HUES6 (cell line): ENCODE measurements at regions not wholly inside any gene's neighbourhood (a gene's known extent, or its start where the extent isn't known, plus 50 kb on each side); places are given as distances from the start of the nearest gene placed in this dataset.

Source experiments
- H3K27ac ChIP-seq: 2 replicates; pipeline ENCODE4 v1.7.0; 2013; ENCODE audit warnings: low read depth, mild to moderate bottlenecking, low read length, inconsistent platforms
- H3K27me3 ChIP-seq: 2 replicates; pipeline ENCODE4 v1.6.1; 2013; ENCODE audit warnings: low read length; ENCODE audit not compliant: control insufficient read depth, insufficient read depth
- H3K36me3 ChIP-seq: 2 replicates; pipeline ENCODE4 v1.6.1; 2013; ENCODE audit warnings: low read length; ENCODE audit not compliant: control insufficient read depth, insufficient read depth
- H3K4me1 ChIP-seq: 2 replicates; pipeline ENCODE4 v1.6.1; 2013; ENCODE audit warnings: low read length; ENCODE audit not compliant: control insufficient read depth, insufficient read depth
- H3K4me3 ChIP-seq: 2 replicates; pipeline ENCODE4 v1.5.1; 2013; ENCODE audit warnings: low read depth, low read length
- H3K9ac ChIP-seq: one replicate; pipeline ENCODE4 v1.6.1; 2013; ENCODE audit warnings: mild to moderate bottlenecking, low read length
- H3K9me3 ChIP-seq: 2 replicates; pipeline ENCODE4 v1.6.1; 2013; ENCODE audit warnings: low read depth, low read length; ENCODE audit not compliant: control insufficient read depth, insufficient read depth

DNA sequence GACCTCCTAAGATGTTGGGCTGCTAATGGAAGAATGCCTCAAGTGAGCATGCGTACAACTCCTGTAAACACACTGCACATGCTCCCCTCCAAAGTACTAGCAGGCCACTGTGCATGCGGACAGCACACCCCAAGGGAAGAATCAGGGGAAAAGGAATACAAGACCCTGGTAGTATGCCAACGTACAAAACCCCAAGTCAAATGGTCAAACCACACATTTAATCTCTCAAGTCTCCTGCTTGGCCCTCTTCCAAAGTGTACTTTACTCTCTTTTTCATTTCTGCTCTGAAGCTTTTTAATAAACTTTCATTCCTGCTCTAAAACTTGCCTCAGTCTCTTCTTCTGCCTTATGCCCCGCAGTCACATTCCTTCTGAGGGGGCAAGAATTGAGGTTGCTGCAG is 466.4 kb downstream of the DMRTA1 start:
- no peaks in the 10 kb centered on the region for H3K9me3 ChIP-seq
- no peak overlapping the region for H3K27ac ChIP-seq
- H3K4me3 ChIP-seq: no peak overlapping the region
- H3K4me1 ChIP-seq: peaks cover 31% of the 10 kb centered on the region
- no peak overlapping the region for H3K9ac ChIP-seq
- no peaks in the 10 kb centered on the region for H3K36me3 ChIP-seq
- H3K27me3 ChIP-seq: no peaks in the 10 kb centered on the region

- Histone ChIP-seq H3K36me3 (no peaks in the 10 kb centered on the region), H3K4me3 (no peak overlapping the region), H3K9me3 (no peaks in the 10 kb centered on the region), H3K27me3 (no peaks in the 10 kb centered on the region), H3K4me1 (peaks cover 31% of the 10 kb centered on the region), H3K9ac (no peak overlapping the region), H3K27ac (no peak overlapping the region)
Observed at GRCh38 chr9:22913518-22913917, 466.9 kb downstream of the DMRTA1 start.

DNA sequence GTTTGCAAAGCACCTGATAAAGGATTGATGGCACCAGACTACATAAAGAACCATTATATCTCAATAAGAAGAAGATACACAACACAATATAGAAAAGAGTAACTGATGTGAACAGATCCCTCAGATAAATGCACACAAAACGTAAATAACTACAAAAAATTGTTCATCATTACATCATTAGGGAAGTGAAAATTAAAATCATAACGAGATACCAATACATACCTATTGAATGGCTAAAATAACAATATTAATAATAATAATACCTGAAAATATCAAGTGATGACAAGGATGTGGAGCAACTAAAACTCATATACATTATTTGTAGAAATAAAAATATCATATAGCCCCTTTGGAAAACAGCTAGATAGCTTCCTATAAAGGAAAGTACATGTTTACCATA is 469.5 kb downstream of the DMRTA1 start:
- no peak overlapping the region for H3K4me3 ChIP-seq
- peaks cover 24% of the 10 kb centered on the region; the same call in 1 of the 2 replicates for H3K4me1 ChIP-seq
- no peak overlapping the region for H3K27ac ChIP-seq
- H3K9ac ChIP-seq: no peak overlapping the region
- no peaks in the 10 kb centered on the region for H3K9me3 ChIP-seq
- H3K36me3 ChIP-seq: no peaks in the 10 kb centered on the region
- no peaks in the 10 kb centered on the region for H3K27me3 ChIP-seq

DNA sequence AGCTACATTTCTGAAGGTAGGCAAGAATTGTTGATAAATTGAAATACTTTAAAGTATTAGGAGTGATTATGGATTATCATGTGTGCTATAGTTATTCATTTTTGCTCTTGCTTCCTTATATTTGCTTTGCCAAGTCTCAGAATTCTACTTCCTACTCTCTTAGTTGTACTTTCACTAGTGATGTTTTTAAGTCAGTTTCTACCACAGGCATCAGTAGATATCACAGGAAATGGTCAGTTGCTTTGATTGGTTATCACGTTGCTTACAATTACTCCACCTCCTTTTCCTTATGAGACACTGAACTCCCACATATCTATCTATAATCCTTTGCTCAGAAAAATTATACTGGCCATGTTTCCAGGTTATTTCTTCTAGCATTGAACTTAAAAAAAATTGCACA is 472.8 kb downstream of the DMRTA1 start:
- no peak overlapping the region for H3K27ac ChIP-seq

GRCh38 chr9:22921742-22922141 is 475.1 kb downstream of the DMRTA1 start:
- Histone ChIP-seq H3K4me3 (no peak overlapping the region), H3K9me3 (no peaks in the 10 kb centered on the region), H3K27me3 (no peaks in the 10 kb centered on the region), H3K27ac (no peak overlapping the region), H3K9ac (no peak overlapping the region), H3K4me1 (no peaks in the 10 kb centered on the region), H3K36me3 (no peaks in the 10 kb centered on the region)

More for the DNA sequence above, 472.8 kb downstream of the DMRTA1 start:
- Histone ChIP-seq H3K27me3 (no peaks in the 10 kb centered on the region), H3K36me3 (no peaks in the 10 kb centered on the region), H3K9ac (no peak overlapping the region), H3K4me1 (no peaks in the 10 kb centered on the region), H3K4me3 (no peak overlapping the region), H3K9me3 (no peaks in the 10 kb centered on the region)

DNA sequence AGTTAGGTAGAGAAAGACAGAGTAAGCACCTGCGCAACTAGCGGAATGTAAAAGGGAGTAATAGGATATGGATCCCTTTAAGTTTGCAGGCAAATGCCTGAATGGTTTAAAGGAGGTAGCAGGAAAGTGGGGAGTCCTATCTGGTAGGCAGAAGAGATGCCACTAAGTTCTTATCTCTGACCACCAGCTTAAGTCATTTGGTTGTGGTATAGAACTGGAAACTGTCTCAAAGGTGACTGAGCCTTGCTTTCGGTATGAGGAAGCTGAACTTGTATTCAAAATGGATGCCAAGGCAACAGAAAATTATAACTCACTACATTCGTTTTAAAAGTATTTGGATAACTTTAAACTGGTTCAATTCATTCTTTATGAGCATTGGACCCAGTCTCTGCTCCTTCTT is 475.6 kb downstream of the DMRTA1 start:
- Histone ChIP-seq H3K27me3 (no peaks in the 10 kb centered on the region), H3K4me1 (no peaks in the 10 kb centered on the region), H3K36me3 (no peaks in the 10 kb centered on the region), H3K9me3 (no peaks in the 10 kb centered on the region), H3K9ac (no peak overlapping the region), H3K4me3 (no peak overlapping the region), H3K27ac (no peak overlapping the region)

GRCh38 chr9:22954550-22954949 is 507.9 kb downstream of the DMRTA1 start:
- H3K4me3 ChIP-seq: no peak overlapping the region
- no peaks in the 10 kb centered on the region for H3K27me3 ChIP-seq
- peaks cover 6% of the 10 kb centered on the region; the same call in 1 of the 2 replicates for H3K4me1 ChIP-seq
- no peaks in the 10 kb centered on the region for H3K36me3 ChIP-seq
- no peak overlapping the region for H3K9ac ChIP-seq
- H3K9me3 ChIP-seq: no peaks in the 10 kb centered on the region
- H3K27ac ChIP-seq: no peak overlapping the region

- Histone ChIP-seq H3K4me1 (peaks cover 6% of the 10 kb centered on the region; the same call in 1 of the 2 replicates), H3K27ac (no peak overlapping the region), H3K9me3 (no peaks in the 10 kb centered on the region), H3K4me3 (no peak overlapping the region), H3K9ac (no peak overlapping the region), H3K36me3 (no peaks in the 10 kb centered on the region), H3K27me3 (no peaks in the 10 kb centered on the region)
Observed at GRCh38 chr9:22954964-22955363, 508.3 kb downstream of the DMRTA1 start.

- Histone ChIP-seq H3K4me3 (no peak overlapping the region), H3K9me3 (no peaks in the 10 kb centered on the region), H3K27ac (peak overlapping the region; percentile 59), H3K27me3 (no peaks in the 10 kb centered on the region), H3K4me1 (peaks cover 30% of the 10 kb centered on the region), H3K9ac (no peak overlapping the region), H3K36me3 (no peaks in the 10 kb centered on the region)
Observed at GRCh38 chr9:22969350-22969979, 522.8 kb downstream of the DMRTA1 start.

DNA sequence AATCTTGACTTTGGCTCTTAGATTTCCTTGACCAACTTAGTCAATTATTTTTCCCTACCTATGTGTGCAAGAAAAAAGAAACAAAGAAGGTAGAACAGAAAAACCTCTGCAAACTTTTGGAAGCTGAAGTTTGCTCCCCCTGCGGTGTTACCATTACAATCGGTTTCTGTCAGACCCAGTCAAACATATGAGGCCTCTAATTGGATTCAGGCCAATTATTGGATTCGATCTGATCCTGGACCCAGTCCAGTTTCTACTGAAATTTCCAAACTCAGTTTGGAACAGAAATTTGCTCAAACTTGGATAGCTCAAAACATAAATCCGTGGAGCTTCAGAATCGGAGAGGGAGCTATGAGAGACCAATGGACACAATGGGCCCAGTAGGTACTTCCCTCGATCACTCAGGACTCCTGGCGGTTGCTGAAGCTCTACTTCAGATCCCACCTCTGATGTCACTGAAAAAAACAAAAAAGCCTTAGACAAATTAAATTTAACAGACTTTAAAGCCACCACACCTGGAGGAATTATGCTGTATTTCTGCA is 523.9 kb downstream of the DMRTA1 start:
- H3K4me1 ChIP-seq: peaks cover 30% of the 10 kb centered on the region
- H3K9ac ChIP-seq: no peak overlapping the region
- H3K27ac ChIP-seq: peak overlapping the region; percentile 1; the same call in 1 of the 2 replicates
- H3K4me3 ChIP-seq: no peak overlapping the region
- H3K36me3 ChIP-seq: no peaks in the 10 kb centered on the region
- H3K27me3 ChIP-seq: no peaks in the 10 kb centered on the region
- H3K9me3 ChIP-seq: no peaks in the 10 kb centered on the region

- no peaks in the 10 kb centered on the region for H3K27me3 ChIP-seq
- H3K4me1 ChIP-seq: peaks cover 10% of the 10 kb centered on the region; the same call in 1 of the 2 replicates
- H3K9me3 ChIP-seq: no peaks in the 10 kb centered on the region
- H3K27ac ChIP-seq: no peak overlapping the region
- H3K36me3 ChIP-seq: no peaks in the 10 kb centered on the region
- H3K9ac ChIP-seq: no peak overlapping the region
- no peak overlapping the region for H3K4me3 ChIP-seq
Observed at GRCh38 chr9:22975951-22976350, 529.3 kb downstream of the DMRTA1 start.
